OCI-LY1 (cell line): ENCODE measurements at regions not wholly inside any gene's neighbourhood (a gene's known extent, or its start where the extent isn't known, plus 50 kb on each side); places are given as distances from the start of the nearest gene placed in this dataset.

ENCODE experiments used
- EZH2 ChIP-seq: fragments of 200-600 bp; sonication (generic), shearing (Covaris generic); IDR thresholded peaks from 2 replicates; pipeline ENCODE4 v1.8.0; 2017; ENCODE audit warnings: borderline replicate concordance, mixed run types, mild to moderate bottlenecking, antibody characterized with exemption, low read length, moderate library complexity, mixed read lengths
- TF ChIP-seq, protein P1 (sequence below): fragments of 200-600 bp; sonication (generic), shearing (Covaris generic); IDR thresholded peaks from 2 replicates; pipeline ENCODE4 v1.5.1; 2017; ENCODE audit warnings: mild to moderate bottlenecking, antibody characterized with exemption, low read length, moderate library complexity, mixed read lengths

DNA sequence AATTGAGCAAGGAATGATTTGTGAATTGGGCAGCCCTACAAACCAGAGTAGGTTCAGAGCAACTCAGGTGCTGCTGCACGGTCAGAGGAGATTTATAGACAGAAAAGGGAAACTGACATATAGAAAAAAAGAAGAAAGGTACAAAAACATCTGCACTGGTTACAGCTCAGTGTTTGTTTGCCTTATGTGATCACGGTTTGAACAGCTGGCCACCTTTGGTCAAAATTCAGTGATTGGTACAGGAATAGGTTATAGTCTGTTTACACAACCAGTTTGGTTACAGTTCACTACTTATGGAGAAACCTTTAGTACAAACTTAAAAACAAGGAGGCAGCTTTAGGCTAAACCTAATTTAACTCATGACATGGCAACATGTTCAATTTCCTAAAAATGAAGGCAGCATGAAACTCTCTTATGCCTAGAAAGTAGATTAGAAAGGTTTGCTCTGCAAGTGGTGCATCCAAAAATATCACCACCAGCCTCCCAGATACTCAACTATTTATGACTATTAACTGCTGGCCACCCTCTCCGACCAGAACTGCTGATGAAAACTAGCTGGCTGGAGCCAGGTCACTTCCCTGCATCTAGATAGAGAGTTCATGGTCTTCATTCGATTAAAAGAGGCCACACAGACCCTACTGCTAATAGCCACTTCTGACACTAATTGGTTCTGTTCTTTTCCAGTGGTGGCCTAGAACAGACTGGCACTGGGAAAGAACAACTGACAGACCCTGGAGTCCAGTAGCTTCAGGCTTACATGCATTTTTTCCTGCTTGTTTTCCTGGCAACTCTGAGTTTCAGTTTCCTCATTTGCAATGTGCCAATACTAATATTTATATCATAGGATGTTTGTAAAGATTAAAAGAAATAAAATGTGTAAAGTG is 548.0 kb downstream of the CCSER2 start:
- TF ChIP-seq, protein P1, sequence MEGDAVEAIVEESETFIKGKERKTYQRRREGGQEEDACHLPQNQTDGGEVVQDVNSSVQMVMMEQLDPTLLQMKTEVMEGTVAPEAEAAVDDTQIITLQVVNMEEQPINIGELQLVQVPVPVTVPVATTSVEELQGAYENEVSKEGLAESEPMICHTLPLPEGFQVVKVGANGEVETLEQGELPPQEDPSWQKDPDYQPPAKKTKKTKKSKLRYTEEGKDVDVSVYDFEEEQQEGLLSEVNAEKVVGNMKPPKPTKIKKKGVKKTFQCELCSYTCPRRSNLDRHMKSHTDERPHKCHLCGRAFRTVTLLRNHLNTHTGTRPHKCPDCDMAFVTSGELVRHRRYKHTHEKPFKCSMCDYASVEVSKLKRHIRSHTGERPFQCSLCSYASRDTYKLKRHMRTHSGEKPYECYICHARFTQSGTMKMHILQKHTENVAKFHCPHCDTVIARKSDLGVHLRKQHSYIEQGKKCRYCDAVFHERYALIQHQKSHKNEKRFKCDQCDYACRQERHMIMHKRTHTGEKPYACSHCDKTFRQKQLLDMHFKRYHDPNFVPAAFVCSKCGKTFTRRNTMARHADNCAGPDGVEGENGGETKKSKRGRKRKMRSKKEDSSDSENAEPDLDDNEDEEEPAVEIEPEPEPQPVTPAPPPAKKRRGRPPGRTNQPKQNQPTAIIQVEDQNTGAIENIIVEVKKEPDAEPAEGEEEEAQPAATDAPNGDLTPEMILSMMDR: no peak
- no peak for TF ChIP-seq EZH2
